ENCODE measurements at regions not wholly inside any gene's neighbourhood (a gene's known extent, or its start where the extent isn't known, plus 50 kb on each side); places are given as distances from the start of the nearest gene placed in this dataset.

GRCh38 chr7:155991470-155991869, 179.2 kb upstream of the SHH start:
- Histone ChIP-seq H3K4me3 (no peak overlapping the region), H3K36me3 (no peaks in the 10 kb centered on the region), H3K27me3 (peaks cover 13% of the 10 kb centered on the region), H3K27ac (no peak overlapping the region), H3K9me3 (no peaks in the 10 kb centered on the region), H3K4me1 (no peaks in the 10 kb centered on the region)
- WGBS, 2 donors (ENCODE audit: low coverage in 1 of 2): 57 to 59% methylated on average over 4 of the region's 5 CpGs
- TF ChIP-seq POLR2AphosphoS5 (IDR thresholded peaks at IDR 0.05) (no peak), EP300 (IDR thresholded peaks at IDR 0.05) (no peak), CTCF (IDR thresholded peaks at IDR 0.05) (no peak), POLR2A (IDR thresholded peaks at IDR 0.05) (no peak)
- no peak for ATAC-seq

GRCh38 chr7:155988416-155988815, 176.2 kb upstream of the SHH start:
- Histone ChIP-seq H3K27ac (no peak overlapping the region), H3K4me3 (no peak overlapping the region), H3K9me3 (no peaks in the 10 kb centered on the region), H3K4me1 (no peaks in the 10 kb centered on the region), H3K27me3 (peaks cover 26% of the 10 kb centered on the region), H3K36me3 (no peaks in the 10 kb centered on the region)
- no peak for ATAC-seq
- TF ChIP-seq EP300 (IDR thresholded peaks at IDR 0.05): no peak
- TF ChIP-seq CTCF (IDR thresholded peaks at IDR 0.05): no peak
- no peak for TF ChIP-seq POLR2A (IDR thresholded peaks at IDR 0.05)
- no peak for TF ChIP-seq POLR2AphosphoS5 (IDR thresholded peaks at IDR 0.05)
- WGBS, 2 donors (ENCODE audit: low coverage in 1 of 2): 75 to 100% methylated on average over 2 of the region's 6 CpGs

- Histone ChIP-seq H3K4me3 (no peak overlapping the region), H3K27me3 (peaks cover 31% of the 10 kb centered on the region), H3K4me1 (no peaks in the 10 kb centered on the region), H3K9me3 (no peaks in the 10 kb centered on the region), H3K27ac (no peak overlapping the region), H3K36me3 (no peaks in the 10 kb centered on the region)
- ATAC-seq: no peak
- TF ChIP-seq CTCF (IDR thresholded peaks at IDR 0.05) (no peak), POLR2AphosphoS5 (IDR thresholded peaks at IDR 0.05) (no peak), EP300 (IDR thresholded peaks at IDR 0.05) (no peak), POLR2A (IDR thresholded peaks at IDR 0.05) (no peak)
- WGBS, 2 donors (ENCODE audit: low coverage in 1 of 2): 33 to 80% methylated on average over 1 of the region's 5 CpGs
These were observed 175.5 kb upstream of the SHH start for GRCh38 chr7:155987681-155988235.

- WGBS, 2 donors (ENCODE audit: low coverage in 1 of 2): 75 to 78% methylated on average over 7 to 9 of the region's 10 CpGs
- Histone ChIP-seq H3K9me3 (no peaks in the 10 kb centered on the region), H3K4me1 (no peaks in the 10 kb centered on the region), H3K27ac (no peak overlapping the region), H3K36me3 (no peaks in the 10 kb centered on the region), H3K4me3 (no peak overlapping the region), H3K27me3 (peaks cover 38% of the 10 kb centered on the region)
- no peak for TF ChIP-seq POLR2AphosphoS5 (IDR thresholded peaks at IDR 0.05)
- no peak for TF ChIP-seq EP300 (IDR thresholded peaks at IDR 0.05)
- no peak for TF ChIP-seq CTCF (IDR thresholded peaks at IDR 0.05)
- TF ChIP-seq POLR2A (IDR thresholded peaks at IDR 0.05): no peak
- no peak for ATAC-seq
These were observed 174.4 kb upstream of the SHH start for GRCh38 chr7:155986497-155987160.
